ENCODE measurements at regions not wholly inside any gene's neighbourhood (a gene's known extent, or its start where the extent isn't known, plus 50 kb on each side); places are given as distances from the start of the nearest gene placed in this dataset.
"Not testable (repeated sequence)": the region's sequence is repeated elsewhere in the genome, so short reads cannot be mapped to it uniquely, and the experiment has no call there.

GRCh38 chr1:222416001-222416791 is 131.7 kb downstream of the HHIPL2 start:
- no peak for DNase-seq (ENCODE audit: low read depth)

- DNase-seq (ENCODE audit: low read depth) = no peak
Measured at GRCh38 chr1:222415441-222415840, 132.5 kb downstream of the HHIPL2 start.

- no peak for DNase-seq (ENCODE audit: low read depth)
Measured at GRCh38 chr1:222413991-222414549, 133.8 kb downstream of the HHIPL2 start.

- peak; percentile 8 for DNase-seq (ENCODE audit: low read depth)
Measured at GRCh38 chr1:222413436-222413835, 134.5 kb downstream of the HHIPL2 start.

- no peak for DNase-seq (ENCODE audit: low read depth)
Measured at GRCh38 chr1:222404710-222405109, 143.2 kb downstream of the HHIPL2 start.

GRCh38 chr1:222399197-222399596 is 148.7 kb downstream of the HHIPL2 start:
- no peak for DNase-seq (ENCODE audit: low read depth)

- DNase-seq (ENCODE audit: low read depth) = no peak
Measured at GRCh38 chr1:222394224-222394623, 153.7 kb downstream of the HHIPL2 start.

GRCh38 chr1:222392556-222392955 is 155.3 kb downstream of the HHIPL2 start:
- no peak for DNase-seq (ENCODE audit: low read depth)

GRCh38 chr1:222390181-222390580 is 157.7 kb downstream of the HHIPL2 start:
- DNase-seq (ENCODE audit: low read depth) = peak; percentile 9

- no peak for DNase-seq (ENCODE audit: low read depth)
Measured at GRCh38 chr1:222387007-222387814, 160.7 kb downstream of the HHIPL2 start.

GRCh38 chr1:222385955-222386354 is 161.9 kb downstream of the HHIPL2 start:
- no peak for DNase-seq (ENCODE audit: low read depth)

GRCh38 chr1:222385262-222385661 is 162.6 kb downstream of the HHIPL2 start:
- DNase-seq (ENCODE audit: low read depth) = no peak

- DNase-seq (ENCODE audit: low read depth) = no peak
Measured at GRCh38 chr1:222384531-222384930, 163.4 kb downstream of the HHIPL2 start.

- DNase-seq (ENCODE audit: low read depth) = no peak
Measured at GRCh38 chr1:222382171-222382570, 165.7 kb downstream of the HHIPL2 start.

GRCh38 chr1:222377428-222378088 is 170.3 kb downstream of the HHIPL2 start:
- no peak for DNase-seq (ENCODE audit: low read depth)

- not testable (repeated sequence) for DNase-seq (ENCODE audit: low read depth)
Measured at GRCh38 chr1:222376791-222377190, 171.1 kb downstream of the HHIPL2 start.

- no peak for DNase-seq (ENCODE audit: low read depth)
Measured at GRCh38 chr1:222375701-222376100, 172.2 kb downstream of the HHIPL2 start.

- no peak for DNase-seq (ENCODE audit: low read depth)
Measured at GRCh38 chr1:222373831-222374602, 173.9 kb downstream of the HHIPL2 start.

- DNase-seq (ENCODE audit: low read depth) = no peak
Measured at GRCh38 chr1:222373216-222373615, 174.7 kb downstream of the HHIPL2 start.

- no peak for DNase-seq (ENCODE audit: low read depth)
Measured at GRCh38 chr1:222372221-222372620, 175.7 kb downstream of the HHIPL2 start.

GRCh38 chr1:222370913-222371675 is 176.8 kb downstream of the HHIPL2 start:
- DNase-seq (ENCODE audit: low read depth) = peak; percentile 88
